Activated B cell treated with CpG ODN at 0.5 μM for 24 hours (primary cell): ENCODE measurements at regions not wholly inside any gene's neighbourhood (a gene's known extent, or its start where the extent isn't known, plus 50 kb on each side); places are given as distances from the start of the nearest gene placed in this dataset.

Experiments
- ATAC-seq: fragments of 200-7000 bp; cut with Tn5 transposase; one replicate; pipeline ENCODE4 v1.10.0; 2021; ENCODE audit warnings: low read depth, mild to moderate bottlenecking, moderate library complexity
- CTCF ChIA-PET: fragments of 350-600 bp; sonication (Branson Sonifier 250); formaldehyde crosslinking; loops from one replicate; lab custom pipeline; 2021; ENCODE audit warnings: antibody characterized with exemption; lab: Charles Lee
- POLR2A ChIA-PET: fragments of 350-600 bp; sonication (Branson Sonifier 250); formaldehyde crosslinking; loops from one replicate; lab custom pipeline; 2021; ENCODE audit warnings: antibody characterized with exemption; lab: Charles Lee
- DNase-seq: peaks from one replicate; pipeline ENCODE4 v3.0.0; 2022
- H3K27ac Mint-ChIP-seq: one replicate; pipeline ENCODE4 v1.8.0; 2020; ENCODE audit warnings: mixed read lengths
- H3K27me3 Mint-ChIP-seq: one replicate; pipeline ENCODE4 v1.8.0; 2021; ENCODE audit warnings: mixed read lengths
- H3K36me3 Mint-ChIP-seq: one replicate; pipeline ENCODE4 v1.8.0; 2021; ENCODE audit warnings: low read depth, mixed read lengths
- H3K4me1 Mint-ChIP-seq: one replicate; pipeline ENCODE4 v1.8.0; 2021; ENCODE audit warnings: mixed read lengths
- H3K4me3 Mint-ChIP-seq: one replicate; pipeline ENCODE4 v1.8.0; 2020; ENCODE audit warnings: mild to moderate bottlenecking, mixed read lengths
- H3K9me3 Mint-ChIP-seq: one replicate; pipeline ENCODE4 v1.8.0; 2020; ENCODE audit warnings: mixed read lengths
- intact Hi-C: fragments of 100-400 bp; cut with micrococcal nuclease; formaldehyde crosslinking; loops from one replicate; pipeline ENCODE4 v1.15.1; 2024
- TF ChIP-seq, protein P1 (sequence below): fragments of 200-600 bp; IDR thresholded peaks from one replicate; pipeline ENCODE4 v1.8.0; 2022; ENCODE audit warnings: antibody characterized with exemption, mild to moderate bottlenecking

DNA sequence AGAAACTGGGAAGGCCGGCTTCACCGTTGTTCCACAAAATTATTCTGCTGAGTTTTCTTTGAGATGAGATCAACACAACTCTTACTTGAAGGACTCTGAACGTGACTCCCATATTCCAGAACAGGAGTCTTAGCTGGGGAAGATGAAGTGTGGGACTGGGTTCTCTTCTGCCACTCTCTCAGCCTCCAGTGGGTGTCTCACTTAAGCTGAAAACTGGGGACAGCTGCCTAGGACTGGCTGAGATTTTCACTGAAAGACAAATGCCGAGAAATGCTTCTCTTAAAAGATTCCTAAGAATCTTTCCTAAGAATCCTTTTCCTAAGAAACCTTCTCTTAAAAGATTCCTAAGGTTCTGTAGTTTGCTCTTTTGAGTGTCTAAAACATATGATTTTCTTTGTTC is 156.6 kb upstream of the LHCGR start:
- ChIA-PET CTCF (no interaction called here), POLR2A (no interaction called here)
- TF ChIP-seq, protein P1, sequence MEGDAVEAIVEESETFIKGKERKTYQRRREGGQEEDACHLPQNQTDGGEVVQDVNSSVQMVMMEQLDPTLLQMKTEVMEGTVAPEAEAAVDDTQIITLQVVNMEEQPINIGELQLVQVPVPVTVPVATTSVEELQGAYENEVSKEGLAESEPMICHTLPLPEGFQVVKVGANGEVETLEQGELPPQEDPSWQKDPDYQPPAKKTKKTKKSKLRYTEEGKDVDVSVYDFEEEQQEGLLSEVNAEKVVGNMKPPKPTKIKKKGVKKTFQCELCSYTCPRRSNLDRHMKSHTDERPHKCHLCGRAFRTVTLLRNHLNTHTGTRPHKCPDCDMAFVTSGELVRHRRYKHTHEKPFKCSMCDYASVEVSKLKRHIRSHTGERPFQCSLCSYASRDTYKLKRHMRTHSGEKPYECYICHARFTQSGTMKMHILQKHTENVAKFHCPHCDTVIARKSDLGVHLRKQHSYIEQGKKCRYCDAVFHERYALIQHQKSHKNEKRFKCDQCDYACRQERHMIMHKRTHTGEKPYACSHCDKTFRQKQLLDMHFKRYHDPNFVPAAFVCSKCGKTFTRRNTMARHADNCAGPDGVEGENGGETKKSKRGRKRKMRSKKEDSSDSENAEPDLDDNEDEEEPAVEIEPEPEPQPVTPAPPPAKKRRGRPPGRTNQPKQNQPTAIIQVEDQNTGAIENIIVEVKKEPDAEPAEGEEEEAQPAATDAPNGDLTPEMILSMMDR: no peak
- ATAC-seq (no peak), DNase-seq (no peak)
- intact Hi-C loops: no loop called here
- no peak overlapping the region for H3K27ac Mint-ChIP-seq
- no peak overlapping the region for H3K4me3 Mint-ChIP-seq
- no peaks in the 10 kb centered on the region for H3K9me3 Mint-ChIP-seq
- H3K36me3 Mint-ChIP-seq: no peaks in the 10 kb centered on the region
- no peaks in the 10 kb centered on the region for H3K4me1 Mint-ChIP-seq
- no peaks in the 10 kb centered on the region for H3K27me3 Mint-ChIP-seq

DNA sequence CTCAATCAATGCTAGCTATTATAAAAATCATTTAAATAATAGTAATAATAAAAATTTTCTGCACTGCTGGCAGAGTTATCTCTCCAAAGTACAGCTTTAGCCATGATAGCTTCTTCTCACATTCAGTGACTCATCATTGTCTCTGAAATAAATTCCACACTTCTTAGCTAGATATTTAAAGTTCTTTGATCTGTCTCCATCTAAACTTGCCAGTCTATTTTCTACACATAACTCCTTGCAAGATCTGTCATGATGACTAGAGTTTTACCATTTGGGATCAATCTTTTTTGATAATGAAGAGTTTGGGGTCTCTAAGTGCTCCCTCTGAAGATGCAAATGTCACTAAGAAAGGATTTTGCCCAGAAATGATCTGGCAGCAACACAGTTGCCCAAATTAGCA is 155.4 kb upstream of the LHCGR start:
- Mint-ChIP-seq H3K27me3 (peaks cover 4% of the 10 kb centered on the region), H3K36me3 (no peaks in the 10 kb centered on the region), H3K27ac (no peak overlapping the region), H3K9me3 (no peaks in the 10 kb centered on the region), H3K4me3 (no peak overlapping the region), H3K4me1 (no peaks in the 10 kb centered on the region)
- CTCF ChIA-PET: no interaction called here
- DNase-seq (no peak), ATAC-seq (no peak)
- intact Hi-C loops: no loop called here
- TF ChIP-seq, protein P1: no peak
- POLR2A ChIA-PET: no interaction called here

DNA sequence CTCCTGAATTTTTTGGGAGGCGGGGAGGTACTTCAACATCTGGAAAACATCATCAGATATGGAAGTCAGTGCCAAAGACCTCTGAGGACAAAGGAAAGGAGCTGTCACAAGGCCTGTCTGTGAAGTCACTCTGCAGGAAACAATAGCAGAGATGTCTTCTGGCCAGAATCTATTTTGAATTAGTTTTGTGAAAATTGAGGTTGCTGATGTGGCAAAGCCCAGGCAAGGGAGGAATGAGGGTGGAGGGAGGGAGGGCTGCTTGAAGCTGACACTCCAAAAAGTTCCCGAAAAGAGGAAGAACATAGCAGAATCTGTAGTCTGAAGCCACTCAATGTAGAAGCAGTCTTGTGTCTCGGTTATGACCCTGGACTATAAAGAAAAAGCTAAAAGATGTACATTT is 151.1 kb upstream of the LHCGR start:
- Mint-ChIP-seq H3K9me3 (no peaks in the 10 kb centered on the region), H3K4me3 (no peak overlapping the region), H3K4me1 (no peaks in the 10 kb centered on the region), H3K27me3 (peaks cover 5% of the 10 kb centered on the region), H3K27ac (no peak overlapping the region), H3K36me3 (no peaks in the 10 kb centered on the region)
- ChIA-PET CTCF (no interaction called here), POLR2A (no interaction called here)
- ATAC-seq (no peak), DNase-seq (no peak)
- intact Hi-C loops: no loop called here
- TF ChIP-seq, protein P1: no peak

DNA sequence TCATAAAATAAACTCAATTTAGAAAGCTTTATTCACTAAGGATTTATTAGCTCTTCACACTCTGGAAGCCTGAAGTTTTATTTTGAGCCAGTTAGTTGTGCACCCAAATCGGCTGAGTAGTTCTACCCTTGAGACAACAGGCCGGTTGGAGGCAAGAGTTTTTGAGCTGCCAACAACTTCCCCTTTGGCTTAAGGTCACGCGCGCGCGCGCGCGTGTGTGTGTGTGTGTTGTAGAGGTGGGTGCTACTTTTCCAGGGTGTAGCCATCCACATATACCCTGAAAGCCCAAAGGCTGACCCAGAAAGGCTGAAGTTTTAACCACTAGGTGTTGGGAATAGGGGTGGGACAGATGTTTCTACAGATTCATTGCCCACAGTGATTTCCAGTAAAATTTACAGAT is 150.2 kb upstream of the LHCGR start:
- ATAC-seq (no peak), DNase-seq (no peak)
- ChIA-PET POLR2A (interaction anchor here (0.6 kb wide), 1 partner anchor 101 kb away, joined by 5 read pairs; no protein-coding TSS in a partner anchor), CTCF (no interaction called here)
- Mint-ChIP-seq H3K4me1 (no peaks in the 10 kb centered on the region), H3K27me3 (peaks cover 5% of the 10 kb centered on the region), H3K9me3 (no peaks in the 10 kb centered on the region), H3K4me3 (no peak overlapping the region), H3K27ac (no peak overlapping the region), H3K36me3 (no peaks in the 10 kb centered on the region)
- intact Hi-C loops: no loop called here
- TF ChIP-seq, protein P1: no peak

DNA sequence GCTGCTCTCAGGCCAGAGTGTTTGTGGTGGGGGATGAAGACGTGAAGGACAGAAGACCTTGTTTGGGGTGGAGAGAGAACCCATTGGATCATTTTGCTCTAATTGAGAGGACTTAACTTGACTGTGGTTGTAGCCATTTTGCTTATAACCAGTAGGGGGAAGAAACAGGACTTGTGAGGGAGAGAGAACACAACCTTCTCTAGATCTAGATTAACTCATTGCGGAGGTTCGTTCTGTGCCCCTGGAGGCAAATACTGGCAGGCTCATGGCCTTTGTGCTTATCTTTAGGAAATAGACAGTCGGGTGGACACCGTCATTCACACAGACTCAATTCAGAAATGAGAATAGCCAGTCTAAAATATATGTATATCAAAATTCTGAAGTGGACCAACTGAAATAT is 147.0 kb upstream of the LHCGR start:
- Mint-ChIP-seq H3K36me3 (no peaks in the 10 kb centered on the region), H3K4me1 (no peaks in the 10 kb centered on the region), H3K4me3 (no peak overlapping the region), H3K9me3 (no peaks in the 10 kb centered on the region), H3K27ac (no peak overlapping the region), H3K27me3 (peaks cover 7% of the 10 kb centered on the region)
- POLR2A ChIA-PET: no interaction called here
- no peak for DNase-seq
- TF ChIP-seq, protein P1: no peak
- intact Hi-C loops: no loop called here
- no peak for ATAC-seq
- CTCF ChIA-PET: no interaction called here
